K562 (cell line): ENCODE measurements at regions not wholly inside any gene's neighbourhood (a gene's known extent, or its start where the extent isn't known, plus 50 kb on each side); places are given as distances from the start of the nearest gene placed in this dataset.

Experiments
- ARID1B ChIP-seq: fragments of 450-650 bp; IDR thresholded peaks from 2 replicates; pipeline ENCODE4 v1.6.1; 2016; ENCODE audit warnings: antibody characterized with exemption, mild to moderate bottlenecking, inconsistent platforms
- BHLHE40 ChIP-seq: IDR thresholded peaks from 2 replicates; pipeline ENCODE4 v1.6.1; 2011; ENCODE audit warnings: low read length, improper control_type of control experiment
- KLF10 ChIP-seq: fragments of 250-450 bp; sonication (Bioruptor Pico); IDR thresholded peaks from 2 replicates; pipeline ENCODE4 v1.6.1; 2021; ENCODE audit warnings: matching md5 sums
- KLF13 ChIP-seq: fragments of 450-650 bp; IDR thresholded peaks from 2 replicates; pipeline ENCODE4 v1.6.1; 2016; ENCODE audit warnings: missing genetic modification characterization, low read depth, mild to moderate bottlenecking, missing compliant biosample characterization, moderate library complexity, borderline replicate concordance
- NFIX ChIP-seq: fragments of 250-450 bp; sonication (Bioruptor Pico); IDR thresholded peaks from 2 replicates; pipeline ENCODE4 v1.4.0; 2020; ENCODE audit warnings: low read depth, mild to moderate bottlenecking, moderate library complexity
- POLR2A ChIP-seq: fragments of 450-650 bp; conservative IDR thresholded peaks from 2 replicates; pipeline ENCODE4 v1.6.1; 2016
- RFX5 ChIP-seq: IDR thresholded peaks from 2 replicates; pipeline ENCODE4 v1.6.1; 2011; ENCODE audit warnings: low read depth, mild to moderate bottlenecking, improper control_type of control experiment, low read length
- RFX7 ChIP-seq: fragments of 250-450 bp; sonication (Bioruptor Pico); IDR thresholded peaks from 2 replicates; pipeline ENCODE4 v1.5.1; 2021; ENCODE audit warnings: mild to moderate bottlenecking
- RNF2 ChIP-seq: sonication (generic); IDR thresholded peaks from 2 replicates; pipeline ENCODE4 v1.6.1; 2016
- TBP ChIP-seq: optimal IDR thresholded peaks from 2 replicates; pipeline ENCODE3; 2011; ENCODE audit warnings: low read depth, low read length, improper control_type of control experiment
- TSHZ1 ChIP-seq: fragments of 250-450 bp; sonication (Bioruptor Pico); IDR thresholded peaks from 2 replicates; pipeline ENCODE4 v1.4.0; 2020; ENCODE audit warnings: mild to moderate bottlenecking, moderate library complexity
- USF2 ChIP-seq: sonication (generic); formaldehyde crosslinking; IDR thresholded peaks from 2 replicates; pipeline ENCODE4 v1.5.0; 2020; ENCODE audit warnings: missing genetic modification reagents
- TF ChIP-seq, protein P1 (sequence below), 3 experiments: IDR thresholded peaks in 2 of 3; conservative IDR thresholded peaks in 1 of 3; 2 replicates each; pipeline ENCODE4 v1.5.1; 2011 to 2012; ENCODE audit warnings: low read length in 3 of 3, mild to moderate bottlenecking in 3 of 3, control low read depth in 2 of 3, improper control_type of control experiment in 1 of 3, inconsistent platforms in 1 of 3, low read depth in 1 of 3, mixed read lengths in 1 of 3, moderate library complexity in 1 of 3; ENCODE audit not compliant: insufficient read depth in 2 of 3
- TF ChIP-seq, protein P2 (sequence below): fragments of 250-450 bp; sonication (Bioruptor Pico); IDR thresholded peaks from 2 replicates; pipeline ENCODE4 v1.6.1; 2021; ENCODE audit warnings: mild to moderate bottlenecking

GRCh38 chr10:42999385-43000020, 77.4 kb upstream of the RET start:
- TF ChIP-seq RFX7 (CRISPR knock-in tag), result no peak
- TF ChIP-seq BHLHE40, result no peak
- TF ChIP-seq TSHZ1 (CRISPR knock-in tag), result no peak
- TF ChIP-seq, protein P1, sequence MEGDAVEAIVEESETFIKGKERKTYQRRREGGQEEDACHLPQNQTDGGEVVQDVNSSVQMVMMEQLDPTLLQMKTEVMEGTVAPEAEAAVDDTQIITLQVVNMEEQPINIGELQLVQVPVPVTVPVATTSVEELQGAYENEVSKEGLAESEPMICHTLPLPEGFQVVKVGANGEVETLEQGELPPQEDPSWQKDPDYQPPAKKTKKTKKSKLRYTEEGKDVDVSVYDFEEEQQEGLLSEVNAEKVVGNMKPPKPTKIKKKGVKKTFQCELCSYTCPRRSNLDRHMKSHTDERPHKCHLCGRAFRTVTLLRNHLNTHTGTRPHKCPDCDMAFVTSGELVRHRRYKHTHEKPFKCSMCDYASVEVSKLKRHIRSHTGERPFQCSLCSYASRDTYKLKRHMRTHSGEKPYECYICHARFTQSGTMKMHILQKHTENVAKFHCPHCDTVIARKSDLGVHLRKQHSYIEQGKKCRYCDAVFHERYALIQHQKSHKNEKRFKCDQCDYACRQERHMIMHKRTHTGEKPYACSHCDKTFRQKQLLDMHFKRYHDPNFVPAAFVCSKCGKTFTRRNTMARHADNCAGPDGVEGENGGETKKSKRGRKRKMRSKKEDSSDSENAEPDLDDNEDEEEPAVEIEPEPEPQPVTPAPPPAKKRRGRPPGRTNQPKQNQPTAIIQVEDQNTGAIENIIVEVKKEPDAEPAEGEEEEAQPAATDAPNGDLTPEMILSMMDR (IDR thresholded peaks at IDR 0.05 in 2 of 3, conservative IDR thresholded peaks at IDR 0.05 in 1 of 3; ENCODE audit: insufficient read depth in 2 of 3, low read depth in 1 of 3, low read length in 3 of 3), result no peak
- TF ChIP-seq ARID1B, result no peak
- no peak for TF ChIP-seq KLF10 (CRISPR knock-in tag)
- no peak for TF ChIP-seq USF2 (CRISPR knock-in tag)
- TF ChIP-seq RNF2, result no peak
- TF ChIP-seq NFIX, result no peak
- TF ChIP-seq, protein P2, sequence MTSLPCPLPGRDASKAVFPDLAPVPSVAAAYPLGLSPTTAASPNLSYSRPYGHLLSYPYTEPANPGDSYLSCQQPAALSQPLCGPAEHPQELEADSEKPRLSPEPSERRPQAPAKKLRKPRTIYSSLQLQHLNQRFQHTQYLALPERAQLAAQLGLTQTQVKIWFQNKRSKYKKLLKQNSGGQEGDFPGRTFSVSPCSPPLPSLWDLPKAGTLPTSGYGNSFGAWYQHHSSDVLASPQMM, result no peak
- no peak for TF ChIP-seq RFX5
- TF ChIP-seq POLR2A, result no peak
- no peak for TF ChIP-seq KLF13 (tag)
- no peak for TF ChIP-seq TBP
